ENCODE measurements at regions not wholly inside any gene's neighbourhood (a gene's known extent, or its start where the extent isn't known, plus 50 kb on each side); places are given as distances from the start of the nearest gene placed in this dataset.

DNA sequence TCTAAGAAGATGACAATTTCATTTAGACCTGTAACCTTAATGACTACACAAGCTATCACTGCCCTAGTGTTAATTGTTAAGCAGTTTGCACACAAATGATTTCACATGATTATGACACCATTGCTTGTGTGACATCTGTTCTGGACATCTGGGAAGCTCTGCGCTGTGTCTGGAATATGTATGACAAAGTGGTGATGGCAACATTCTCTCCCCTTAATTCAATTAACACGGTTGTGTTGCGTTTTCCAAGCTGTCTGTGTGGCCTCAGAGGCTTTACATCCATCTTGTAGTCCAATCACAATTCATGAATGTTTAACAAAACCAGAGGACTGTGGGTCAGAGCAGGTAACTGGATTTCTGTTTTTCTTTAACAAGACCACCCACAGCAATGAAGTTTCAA, 204.4 kb downstream of the COG6 start:
- no peak for DNase-seq

DNA sequence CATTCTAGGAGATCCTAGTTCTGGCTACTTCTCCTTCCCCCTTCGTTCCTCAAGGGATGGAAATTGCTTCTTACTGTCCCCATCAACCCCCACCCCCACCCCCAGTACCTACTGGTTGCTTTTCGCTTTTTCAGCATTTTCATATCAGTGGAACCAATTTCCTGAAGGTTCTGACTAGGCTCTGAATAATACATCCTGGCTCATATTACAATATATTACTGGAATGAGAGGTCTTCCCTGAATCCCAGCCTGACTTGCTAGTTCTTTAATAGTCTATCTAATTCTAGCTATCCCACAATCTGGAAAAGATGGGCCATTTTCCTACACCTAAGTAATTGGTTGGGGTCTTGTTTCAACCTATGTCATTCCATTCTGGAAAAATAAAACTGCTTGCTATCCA, 207.4 kb downstream of the COG6 start:
- DNase-seq = no peak

DNA sequence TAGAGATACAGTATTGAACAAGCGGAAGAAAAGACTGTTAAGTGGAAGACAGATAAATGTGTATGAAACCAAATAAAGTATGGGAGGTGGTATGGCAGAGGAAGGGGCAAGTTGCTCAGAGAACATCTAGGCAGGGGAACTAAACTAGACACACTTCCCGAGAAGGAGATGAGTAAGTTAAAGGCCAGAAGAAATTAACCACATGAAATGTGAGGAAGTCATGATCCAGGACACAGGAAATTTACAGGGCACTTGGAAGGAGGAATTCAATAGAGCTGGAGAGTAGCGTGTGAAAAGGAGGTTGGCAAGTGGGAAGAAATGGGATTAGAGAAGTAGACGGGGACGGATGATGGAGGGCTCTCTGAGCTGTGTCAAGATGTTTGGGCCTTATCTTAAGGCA, 208.8 kb downstream of the COG6 start:
- no peak for DNase-seq

DNA sequence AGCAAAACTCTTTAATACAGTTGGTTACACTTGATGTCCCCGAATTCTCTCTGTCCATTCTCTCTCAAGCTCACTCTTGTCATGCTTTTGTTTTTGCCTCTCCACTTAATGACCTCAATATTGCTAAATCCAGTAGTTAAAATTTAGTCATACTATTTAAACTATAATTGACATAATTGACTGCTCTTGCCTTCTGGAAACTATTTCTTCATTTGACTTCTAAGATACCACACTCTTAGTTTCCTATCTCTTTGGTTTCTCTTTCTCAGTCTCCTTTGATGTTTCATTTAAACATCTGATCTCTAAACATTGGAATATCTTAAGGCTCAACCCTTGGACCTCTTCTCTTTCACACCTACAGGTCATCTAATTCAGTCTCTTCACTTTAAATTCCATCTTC, 211.3 kb downstream of the COG6 start:
- no peak for DNase-seq

DNA sequence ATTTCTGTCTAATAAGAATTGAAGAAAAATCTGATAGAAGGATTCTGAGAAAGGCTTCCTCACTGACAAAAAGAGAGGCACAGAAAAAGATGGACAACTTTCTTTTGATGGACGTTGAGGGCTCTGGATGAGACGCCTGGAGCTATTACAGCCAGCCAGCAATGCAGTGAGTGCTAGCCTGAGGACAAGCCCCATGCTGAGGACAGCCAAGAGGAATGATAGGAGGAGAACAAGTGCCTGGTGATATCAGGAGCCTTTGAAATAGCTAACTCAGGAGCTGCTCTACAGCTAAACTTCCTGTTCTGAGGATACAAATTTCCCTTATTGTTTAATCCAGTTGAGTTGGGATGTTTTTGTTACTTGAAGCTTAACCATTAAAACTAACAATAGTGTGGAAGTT, 212.3 kb downstream of the COG6 start:
- DNase-seq = no peak

DNA sequence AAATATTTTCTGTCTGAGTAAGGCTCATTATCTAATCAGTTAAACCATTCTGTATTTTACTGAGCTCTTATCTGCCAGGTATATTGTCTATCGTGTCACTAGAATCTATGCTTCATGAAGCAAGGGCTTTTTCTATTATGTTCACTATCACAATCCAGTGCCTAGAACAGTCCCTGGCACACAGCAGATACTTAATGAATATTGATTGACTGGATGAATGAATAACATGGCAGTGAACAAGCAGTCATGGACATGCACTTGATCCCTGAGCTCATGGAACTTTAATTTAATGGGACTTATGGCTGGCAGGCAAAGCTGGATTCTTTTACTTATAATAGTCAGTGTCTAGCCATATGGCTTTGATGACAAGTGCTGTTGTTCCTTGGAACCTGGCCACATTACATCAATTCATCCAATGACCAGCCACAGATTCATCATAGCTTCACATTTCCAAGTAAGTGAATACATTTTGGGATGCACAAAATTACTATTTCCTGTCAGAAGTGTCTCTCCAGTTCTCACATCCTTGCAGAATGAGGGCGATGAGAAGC, 214.8 kb downstream of the COG6 start:
- no peak for DNase-seq

DNA sequence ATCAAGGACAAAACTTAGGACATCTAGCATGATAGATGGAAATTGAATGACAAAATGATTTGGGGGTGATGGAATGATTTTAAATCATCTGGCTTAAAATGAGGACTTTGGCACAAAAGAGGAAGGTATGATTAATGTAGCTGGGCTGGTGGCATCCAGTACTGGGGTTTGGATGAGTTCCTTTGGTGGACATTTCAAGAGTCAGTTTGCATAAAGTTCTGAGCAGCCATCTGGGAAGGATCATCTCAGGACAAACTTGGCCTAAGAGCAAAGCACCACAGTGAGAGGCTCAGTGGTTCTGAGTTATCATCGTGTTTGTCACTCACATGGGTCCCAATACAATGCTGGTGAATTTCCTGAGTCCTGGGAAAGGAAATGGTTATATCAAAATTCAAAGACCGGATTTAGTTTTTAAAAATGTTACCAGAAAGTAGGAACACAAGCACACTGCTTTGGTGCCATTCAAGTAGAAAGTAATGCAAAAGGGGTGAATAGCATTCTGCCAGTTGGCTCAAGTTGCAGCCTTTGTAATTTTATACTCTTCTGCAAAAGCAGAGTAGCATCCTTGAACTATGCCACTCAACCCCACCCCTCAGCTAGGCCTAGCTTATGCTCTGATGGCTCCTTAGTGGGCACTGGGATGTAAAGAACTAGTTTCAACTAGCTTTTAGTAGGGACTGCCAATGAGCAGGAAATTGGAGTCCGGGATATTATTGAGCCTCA, 219.0 kb downstream of the COG6 start:
- DNase-seq = no peak

DNA sequence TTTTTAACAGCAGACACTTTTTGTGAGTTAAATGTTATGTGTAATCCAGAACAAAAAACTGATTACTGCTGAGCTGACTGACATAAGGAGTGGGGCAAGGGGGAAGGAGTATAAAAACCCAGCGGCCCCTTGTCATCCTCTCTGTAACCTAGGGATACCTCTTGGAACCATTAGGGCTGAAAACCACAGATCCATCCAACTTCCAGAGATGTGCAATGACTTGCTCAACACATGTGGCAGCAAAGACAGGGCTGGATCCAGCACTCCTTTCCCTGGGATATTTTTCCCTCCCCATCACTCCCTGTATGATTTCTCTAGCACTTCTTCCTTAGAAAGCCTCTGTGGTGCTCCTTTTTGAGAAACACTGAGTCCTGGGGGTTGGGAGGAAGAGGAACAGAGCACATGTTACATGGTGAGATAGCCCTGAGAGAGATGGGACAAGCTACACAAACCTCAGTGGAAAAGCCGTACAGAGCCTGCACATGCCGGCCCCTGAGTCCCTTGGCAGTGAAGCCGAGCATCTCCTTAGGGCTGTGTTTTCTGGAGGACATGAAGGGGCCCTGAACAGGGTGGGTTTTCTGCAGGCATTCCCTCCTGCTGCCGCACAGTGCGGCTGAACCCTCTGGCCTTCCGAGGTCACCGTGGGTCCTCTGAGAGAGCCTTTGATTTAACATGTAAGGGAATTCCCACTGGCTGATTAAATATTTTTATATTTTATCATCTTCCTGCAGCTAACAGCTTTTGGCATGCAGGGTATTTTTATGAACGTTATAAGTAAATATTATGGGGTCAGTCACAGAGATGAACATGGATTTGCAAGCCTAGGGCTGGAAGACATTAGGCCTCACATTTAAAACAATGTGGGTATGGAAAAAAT, 219.9 kb downstream of the COG6 start:
- DNase-seq = no peak

DNA sequence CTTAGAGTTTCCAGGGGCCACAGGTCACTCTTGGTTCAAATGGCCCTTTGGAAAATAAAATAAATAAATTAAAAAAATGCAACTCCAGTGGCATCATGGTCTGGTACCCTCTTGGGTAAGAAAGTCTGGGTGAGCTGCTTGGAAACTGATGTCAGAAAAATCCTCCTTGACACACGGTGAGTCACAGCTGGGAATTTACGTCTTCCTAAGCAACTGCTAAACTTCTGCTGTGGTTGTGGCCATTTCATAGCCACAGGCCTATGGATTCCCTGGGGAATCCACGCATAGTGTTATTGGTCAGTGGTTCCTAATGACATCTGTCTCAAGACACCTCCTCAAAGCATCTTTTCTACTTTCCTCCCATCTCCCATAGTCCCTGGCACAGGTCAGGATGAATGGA, 220.8 kb downstream of the COG6 start:
- no peak for DNase-seq

DNA sequence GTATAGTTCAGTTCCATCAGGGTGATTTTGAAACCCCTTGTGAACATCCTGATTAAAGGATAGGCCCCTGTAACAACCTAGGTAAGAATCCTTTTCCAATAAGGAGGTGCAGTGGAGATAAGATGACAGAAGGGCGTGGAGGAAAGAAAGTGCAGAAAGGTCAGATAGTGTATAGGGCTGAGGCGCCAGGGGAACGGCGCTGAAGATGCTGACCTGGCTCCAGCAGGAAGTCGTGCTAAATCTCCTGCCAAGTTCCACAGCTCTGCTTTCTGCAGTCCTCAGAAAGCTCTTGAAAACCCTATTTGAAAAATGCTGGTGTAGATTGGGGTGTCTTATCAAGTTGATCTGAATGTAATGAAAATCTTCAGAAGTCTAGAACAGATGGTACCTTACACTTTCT, 221.7 kb downstream of the COG6 start:
- no peak for DNase-seq

DNA sequence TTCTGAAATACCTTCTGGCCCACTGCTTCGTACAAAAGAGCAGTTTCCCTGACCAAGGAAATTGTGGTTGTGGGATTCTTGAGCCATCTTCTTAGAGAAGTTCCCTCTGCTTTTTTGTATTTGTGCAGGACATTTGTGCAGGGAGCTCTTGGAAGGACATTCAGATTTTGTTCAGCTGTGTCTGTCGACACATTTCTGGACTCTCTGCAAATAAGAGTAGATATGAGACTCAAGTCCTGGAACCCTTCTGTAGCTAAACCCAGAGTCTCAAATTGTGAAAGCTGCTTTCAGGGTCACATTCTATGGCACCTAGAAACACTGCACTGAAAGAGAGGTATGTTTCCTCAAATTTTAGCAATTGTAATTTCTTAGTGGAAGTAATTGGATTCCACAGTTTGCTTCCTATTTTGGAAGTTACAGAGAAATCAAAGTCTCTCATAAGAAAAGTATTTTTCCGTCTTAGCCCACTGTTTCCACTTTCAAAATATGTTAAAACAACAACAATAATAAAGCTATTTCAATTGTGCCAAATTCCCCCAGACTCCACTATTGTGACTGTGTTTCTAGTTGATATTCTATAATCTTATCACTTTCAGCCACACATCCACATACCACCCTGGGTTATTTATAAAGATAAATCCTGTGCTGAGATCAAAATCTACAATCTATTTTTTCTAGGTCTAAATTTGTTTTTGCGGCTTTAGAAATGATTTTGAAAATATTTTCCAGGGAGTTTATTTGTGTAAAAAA, 224.0 kb downstream of the COG6 start:
- DNase-seq = no peak

DNA sequence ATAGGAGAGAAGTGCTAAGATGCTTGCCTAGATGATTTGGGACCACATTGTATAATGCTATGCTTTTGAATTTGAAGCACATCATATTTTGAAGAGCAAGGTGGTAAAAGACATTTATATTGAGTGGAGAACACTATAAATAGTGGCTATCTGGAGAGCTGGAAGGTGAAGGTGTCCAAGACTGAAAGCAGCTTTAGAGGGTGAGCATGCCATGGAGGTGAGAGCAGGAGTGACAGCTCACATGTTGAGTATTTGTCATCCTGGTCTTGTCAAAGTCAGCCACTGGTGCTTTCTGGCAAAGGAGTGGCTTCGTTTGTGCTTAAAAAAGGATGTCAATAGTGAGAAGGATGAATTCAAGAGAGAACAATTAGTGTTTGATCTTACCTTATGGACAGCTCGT, 225.9 kb downstream of the COG6 start:
- no peak for DNase-seq

DNA sequence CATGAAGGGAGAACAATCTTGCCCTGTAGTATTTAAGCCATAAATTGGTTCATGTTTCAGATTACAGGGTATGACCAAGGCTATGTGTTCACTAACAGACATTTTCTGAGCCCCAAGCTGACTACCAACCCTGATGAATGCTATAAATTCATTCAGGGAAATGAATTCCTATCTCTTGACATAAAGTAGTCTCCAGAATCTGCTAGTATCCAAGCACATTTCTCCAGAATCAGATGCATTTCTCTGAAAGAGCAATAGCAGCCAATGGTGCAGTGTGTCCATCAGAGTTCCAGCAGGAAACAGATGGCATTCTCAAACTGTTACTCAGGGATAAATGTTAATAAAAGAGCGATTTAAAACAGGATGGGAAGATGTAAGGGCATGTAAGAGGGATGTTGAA, 226.4 kb downstream of the COG6 start:
- no peak for DNase-seq

DNA sequence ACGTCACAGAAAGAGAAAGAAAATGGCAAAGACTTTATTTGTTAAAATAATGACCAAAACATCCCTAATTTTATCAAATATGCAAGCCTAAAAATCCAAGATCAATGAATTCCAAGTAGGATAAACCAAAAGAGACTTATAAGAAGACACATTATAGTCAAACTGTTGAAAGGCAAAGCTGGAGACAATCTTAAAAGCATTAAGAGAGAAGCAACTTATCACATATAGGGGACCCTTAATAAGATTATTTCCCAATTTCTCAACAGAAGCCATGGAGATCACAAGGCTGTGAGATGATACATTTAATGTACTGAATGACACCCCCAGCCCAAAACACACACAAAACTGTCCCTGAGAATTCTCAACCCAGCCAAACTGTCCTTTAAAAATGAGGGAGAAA, 228.7 kb downstream of the COG6 start:
- no peak for DNase-seq

DNA sequence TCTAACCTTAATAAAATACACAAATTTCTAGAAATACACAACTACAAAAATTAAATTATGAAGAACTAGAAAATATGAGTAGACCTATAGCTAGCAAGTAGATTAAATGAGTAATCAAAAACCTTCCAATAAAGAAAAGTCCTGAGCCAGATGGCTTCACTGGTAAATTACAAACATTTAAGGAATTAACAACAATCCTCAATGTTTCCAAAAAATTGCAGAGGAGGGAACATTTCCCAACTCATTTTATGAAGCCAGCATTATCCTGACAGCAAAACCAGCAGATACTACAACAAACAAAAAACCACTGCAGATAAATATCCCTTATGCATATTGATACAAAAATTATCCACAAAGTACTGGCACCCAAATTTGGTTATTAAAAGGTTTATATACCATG, 230.9 kb downstream of the COG6 start:
- DNase-seq = no peak

DNA sequence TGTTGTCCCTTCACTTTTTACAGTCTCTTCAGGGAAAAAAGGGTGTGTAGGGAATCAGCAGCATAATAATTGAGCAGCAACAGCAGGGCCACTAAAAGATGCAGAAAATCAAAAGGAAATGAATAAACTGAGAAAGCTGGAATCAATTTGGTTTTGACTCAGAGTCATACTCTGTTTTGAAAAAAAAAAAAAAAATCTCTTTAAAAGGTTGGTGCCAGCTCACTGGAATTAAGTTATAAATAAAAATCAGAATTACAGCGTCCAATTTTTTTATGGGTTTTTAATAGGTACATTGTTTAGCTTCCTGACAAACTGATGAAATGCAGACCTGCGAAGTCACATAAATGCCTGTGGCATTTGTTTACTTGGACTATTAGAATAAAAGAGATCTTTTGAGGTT, 231.9 kb downstream of the COG6 start:
- DNase-seq = no peak

DNA sequence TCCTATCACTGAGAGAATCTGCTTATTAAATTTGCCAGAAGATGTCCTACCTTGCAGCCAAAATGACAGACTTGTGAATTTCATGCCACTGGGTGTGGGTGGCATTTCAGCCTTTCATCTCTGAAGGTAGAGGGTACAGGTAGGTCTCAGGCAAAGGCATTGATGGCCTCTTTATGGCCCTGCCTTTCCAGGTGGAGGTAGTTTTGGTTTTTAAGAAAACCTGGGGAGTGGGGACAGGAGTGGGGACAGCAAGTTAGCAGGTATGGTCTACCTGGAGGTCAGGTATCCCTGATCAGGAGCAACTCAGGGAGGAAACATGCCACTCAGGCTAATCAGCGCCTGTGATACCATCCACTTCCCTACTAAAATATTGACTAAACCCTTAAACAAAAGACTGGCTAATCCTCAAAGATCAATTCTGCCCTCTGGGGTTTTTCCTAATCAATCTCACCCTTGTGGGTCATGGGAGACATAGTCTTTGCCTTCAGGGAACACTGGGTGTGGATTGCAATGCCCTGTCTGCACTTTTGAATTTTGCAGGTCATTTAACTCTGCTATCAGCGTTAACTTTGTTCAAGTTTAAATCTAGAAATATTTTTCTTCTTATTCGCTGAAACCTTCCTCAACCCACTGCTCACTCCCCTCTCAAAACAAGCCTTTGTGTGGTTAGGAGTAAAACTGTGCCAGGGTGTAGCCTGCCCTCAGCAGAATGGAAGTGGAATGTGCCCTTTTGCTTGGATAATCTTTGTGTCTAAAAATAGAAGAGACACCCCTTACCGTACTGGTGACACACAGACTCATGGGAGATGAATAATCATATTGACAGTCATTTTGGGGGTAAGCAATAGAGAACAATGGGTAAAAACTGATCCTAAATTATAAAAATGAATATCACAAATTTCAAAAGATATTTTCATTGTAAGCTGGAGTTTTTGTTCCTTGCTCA, 233.7 kb downstream of the COG6 start:
- DNase-seq = no peak

DNA sequence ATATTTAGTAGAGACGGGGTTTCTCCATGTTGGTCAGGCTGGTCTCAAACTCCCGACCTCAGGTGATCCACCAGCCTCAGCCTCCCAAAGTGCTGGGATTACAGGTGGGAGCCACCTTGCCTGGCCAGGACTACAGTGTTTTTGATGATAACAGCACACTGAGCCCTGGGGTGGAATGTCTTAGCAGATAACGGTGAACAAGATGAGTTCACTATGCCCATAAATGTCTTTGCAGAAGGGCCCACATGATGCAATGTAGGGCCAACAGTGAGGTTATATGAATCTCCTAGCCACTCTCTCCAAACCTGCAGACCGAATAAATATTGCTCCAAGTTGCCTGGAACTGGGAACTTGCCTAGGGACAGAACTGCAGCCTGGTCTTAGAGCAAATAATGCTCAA, 235.1 kb downstream of the COG6 start:
- no peak for DNase-seq

DNA sequence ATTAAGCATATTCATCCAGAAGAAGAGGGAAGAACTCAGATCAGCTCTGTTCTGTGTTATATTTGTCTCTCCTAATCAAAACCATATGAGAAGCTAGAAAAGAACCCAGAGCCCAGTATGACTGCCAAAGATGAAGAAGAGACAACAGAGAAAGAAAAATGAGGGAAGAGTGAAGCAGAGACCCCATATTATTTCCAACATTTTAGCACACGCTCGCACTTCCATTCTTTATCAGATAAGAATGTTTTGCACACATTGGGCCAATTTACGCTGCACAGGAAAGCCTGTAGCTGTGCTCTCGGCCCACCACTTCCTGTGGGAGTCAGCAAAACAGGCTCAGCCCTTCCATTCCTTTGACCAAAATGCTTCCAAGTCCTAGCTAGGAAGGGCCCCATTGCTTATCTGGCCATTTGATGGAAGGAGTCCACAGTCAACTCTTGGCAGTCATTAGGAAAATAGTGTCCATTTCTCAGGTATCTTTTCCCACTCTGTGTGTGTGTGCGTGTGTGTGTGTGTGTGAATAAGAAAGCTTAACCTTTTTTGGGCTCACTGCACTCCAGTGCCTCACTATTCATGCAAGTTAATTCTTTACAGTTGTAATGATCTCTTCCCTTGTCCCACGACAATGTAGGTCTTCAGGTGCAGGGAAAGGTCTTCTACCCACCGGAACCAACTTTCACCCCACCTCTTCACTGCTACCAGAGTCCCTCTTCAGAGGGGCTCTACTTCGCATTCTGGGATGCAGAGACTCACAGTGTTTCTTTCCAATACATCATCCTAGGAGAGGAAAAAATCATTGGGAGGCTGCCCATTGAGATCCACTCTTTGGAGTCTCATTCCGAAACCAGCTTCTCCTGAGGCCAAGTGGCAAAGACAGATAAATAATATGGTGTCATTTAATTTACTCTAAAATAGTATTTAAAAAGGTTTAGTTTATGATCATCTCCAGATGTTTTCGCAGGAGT, 237.5 kb downstream of the COG6 start:
- DNase-seq = no peak

DNA sequence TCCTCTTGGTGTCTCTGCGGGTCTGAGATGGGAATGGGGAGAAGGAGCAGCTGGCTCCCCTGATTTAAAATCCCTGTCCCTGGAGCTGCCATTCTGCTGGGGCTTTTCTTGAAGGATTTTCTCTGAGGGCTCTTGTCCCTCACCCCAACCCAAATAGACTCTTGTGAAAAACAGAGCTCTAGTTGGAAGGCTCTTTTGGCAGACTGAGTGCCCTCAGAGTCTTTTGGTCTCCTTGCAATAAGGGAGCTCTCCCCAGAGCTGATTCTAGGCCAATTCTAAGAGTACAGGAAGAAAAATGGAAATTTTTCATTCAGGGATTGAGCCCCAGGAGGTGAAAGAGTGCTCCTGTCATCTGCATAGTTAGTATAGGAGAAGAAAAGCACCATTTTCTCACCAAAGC, 238.3 kb downstream of the COG6 start:
- DNase-seq = no peak

DNA sequence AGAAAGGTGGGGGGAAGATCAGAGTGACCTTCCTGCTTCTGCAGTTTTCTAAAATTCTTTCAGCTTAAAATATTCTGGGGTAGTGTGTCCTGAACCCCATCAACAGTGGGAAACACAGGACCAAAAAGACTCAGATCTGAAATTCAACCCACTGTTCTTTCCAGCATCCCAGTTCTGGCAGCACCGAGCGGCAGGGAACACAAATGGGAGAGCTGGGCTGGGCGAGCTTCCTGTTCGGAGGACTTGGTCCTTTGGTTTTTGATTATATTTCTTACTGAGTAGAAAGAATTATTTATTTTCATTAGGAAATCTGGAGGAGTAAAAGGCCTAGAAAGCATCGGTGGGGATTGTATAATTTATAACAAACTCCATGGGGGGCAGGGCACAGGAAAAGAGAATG, 239.1 kb downstream of the COG6 start:
- DNase-seq = no peak

Measured in activated CD4-positive, alpha-beta T cell treated with anti-CD3 and anti-CD28 coated beads, Interleukin-2, Interleukin-6, amounts not matched to agents 100 ng/mL and 50 ng/mL, durations not matched to agents 16 hours and 8 hours (primary cell).